ENCODE measurements at regions not wholly inside any gene's neighbourhood (a gene's known extent, or its start where the extent isn't known, plus 50 kb on each side); places are given as distances from the start of the nearest gene placed in this dataset.

DNA sequence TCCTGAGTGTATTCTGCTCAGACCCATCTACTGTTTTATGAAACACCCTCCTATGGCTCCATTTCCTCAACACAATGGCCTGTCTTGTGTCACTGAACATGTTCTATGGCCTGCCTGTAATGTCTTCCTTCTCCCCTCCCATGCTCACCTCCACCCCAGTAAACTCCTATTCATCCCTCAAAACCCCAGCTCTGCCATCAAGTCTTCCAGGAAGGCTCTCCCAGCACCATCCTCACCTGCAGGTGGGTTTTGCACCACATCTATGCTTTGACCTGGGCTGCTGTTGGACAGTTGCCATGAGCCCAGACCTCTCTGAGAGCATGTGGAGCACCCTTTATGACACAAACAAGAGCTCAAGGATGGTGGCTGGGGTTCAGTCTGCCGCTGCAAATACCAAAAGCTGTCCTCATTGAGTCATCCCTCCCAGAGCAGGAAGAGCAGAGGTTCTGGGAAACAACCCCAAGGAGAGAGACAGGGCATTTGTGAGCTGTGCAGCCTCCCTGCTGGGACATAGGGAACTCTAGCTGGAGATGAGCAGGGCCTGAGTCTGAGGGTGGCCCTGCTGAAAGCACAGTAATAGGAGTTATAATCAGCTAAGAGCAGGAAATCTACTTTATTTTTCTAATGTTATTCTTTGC, 93.8 kb upstream of the CD93 start (continued):
- no peak for TF ChIP-seq CEBPB (IDR thresholded peaks at IDR 0.05)

DNA sequence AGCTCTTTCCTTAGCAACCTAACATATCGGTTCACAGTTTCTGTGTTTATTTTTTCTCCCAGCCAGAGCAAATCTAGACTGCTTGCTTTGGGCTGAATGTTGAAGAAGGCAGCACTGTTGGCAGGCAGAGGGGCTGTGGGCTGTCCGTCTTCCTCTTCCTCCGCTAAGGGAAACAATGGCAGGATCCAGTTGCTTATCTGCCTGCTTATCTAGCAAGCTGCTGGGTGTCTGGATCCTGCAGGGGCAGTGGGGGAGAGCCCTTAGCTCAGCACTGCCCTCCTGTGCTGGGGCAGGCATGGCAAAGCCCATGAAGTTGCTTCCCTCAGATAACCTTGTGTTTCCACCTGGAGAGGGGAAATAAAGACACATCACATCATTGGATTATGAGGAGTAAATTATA, 92.7 kb upstream of the CD93 start:
- no peak overlapping the region for H3K4me3 ChIP-seq
- no peak overlapping the region for H3K4me2 ChIP-seq
- TF ChIP-seq MYC (IDR thresholded peaks at IDR 0.05; ENCODE audit: borderline replicate concordance, low read length) (no peak), SREBF2 (IDR thresholded peaks at IDR 0.05) (no peak), ZFP36 (IDR thresholded peaks at IDR 0.05; ENCODE audit: borderline replicate concordance, partially characterized antibody) (no peak), RCOR1 (IDR thresholded peaks at IDR 0.05; ENCODE audit: low read depth, low read length) (no peak)
- TF ChIP-seq, protein P1, sequence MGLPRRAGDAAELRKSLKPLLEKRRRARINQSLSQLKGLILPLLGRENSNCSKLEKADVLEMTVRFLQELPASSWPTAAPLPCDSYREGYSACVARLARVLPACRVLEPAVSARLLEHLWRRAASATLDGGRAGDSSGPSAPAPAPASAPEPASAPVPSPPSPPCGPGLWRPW (IDR thresholded peaks at IDR 0.05): no peak
- TF ChIP-seq, protein P2, sequence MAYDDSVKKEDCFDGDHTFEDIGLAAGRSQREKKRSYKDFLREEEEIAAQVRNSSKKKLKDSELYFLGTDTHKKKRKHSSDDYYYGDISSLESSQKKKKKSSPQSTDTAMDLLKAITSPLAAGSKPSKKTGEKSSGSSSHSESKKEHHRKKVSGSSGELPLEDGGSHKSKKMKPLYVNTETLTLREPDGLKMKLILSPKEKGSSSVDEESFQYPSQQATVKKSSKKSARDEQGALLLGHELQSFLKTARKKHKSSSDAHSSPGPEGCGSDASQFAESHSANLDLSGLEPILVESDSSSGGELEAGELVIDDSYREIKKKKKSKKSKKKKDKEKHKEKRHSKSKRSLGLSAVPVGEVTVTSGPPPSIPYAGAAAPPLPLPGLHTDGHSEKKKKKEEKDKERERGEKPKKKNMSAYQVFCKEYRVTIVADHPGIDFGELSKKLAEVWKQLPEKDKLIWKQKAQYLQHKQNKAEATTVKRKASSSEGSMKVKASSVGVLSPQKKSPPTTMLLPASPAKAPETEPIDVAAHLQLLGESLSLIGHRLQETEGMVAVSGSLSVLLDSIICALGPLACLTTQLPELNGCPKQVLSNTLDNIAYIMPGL (CRISPR knock-in tag; IDR thresholded peaks at IDR 0.05; ENCODE audit: borderline replicate concordance): no peak
- TF ChIP-seq, protein P3, sequence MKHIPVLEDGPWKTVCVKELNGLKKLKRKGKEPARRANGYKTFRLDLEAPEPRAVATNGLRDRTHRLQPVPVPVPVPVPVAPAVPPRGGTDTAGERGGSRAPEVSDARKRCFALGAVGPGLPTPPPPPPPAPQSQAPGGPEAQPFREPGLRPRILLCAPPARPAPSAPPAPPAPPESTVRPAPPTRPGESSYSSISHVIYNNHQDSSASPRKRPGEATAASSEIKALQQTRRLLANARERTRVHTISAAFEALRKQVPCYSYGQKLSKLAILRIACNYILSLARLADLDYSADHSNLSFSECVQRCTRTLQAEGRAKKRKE (CRISPR knock-in tag; IDR thresholded peaks at IDR 0.05; ENCODE audit: low read depth): no peak
- ATAC-seq: 0 out of 6 replicates have a peak, but pooled peaks of 1 of the 2 experiments have one; percentile 30
- FAIRE-seq: no peak
- CTCF ChIA-PET: interaction anchor here (0.8 to 2.9 kb wide), 6 partner anchors 13 to 161 kb away, joined by 3 to 12 read pairs (median 4); no protein-coding TSS in a partner anchor
- no peak for DNase-seq (ENCODE audit: low read depth in 1 of 2, low spot score in 1 of 2)
- H3K9me3 ChIP-seq: peaks cover 25% of the 10 kb centered on the region; the same call in 1 of the 3 replicates
- no peak overlapping the region for H3K27ac ChIP-seq
- 45% methylated on average over 3 of the region's 3 CpGs for WGBS (ENCODE audit: missing lambda C conversion rate)
- no peaks in the 10 kb centered on the region for H3K4me1 ChIP-seq
- POLR2A ChIA-PET: no interaction called here

DNA sequence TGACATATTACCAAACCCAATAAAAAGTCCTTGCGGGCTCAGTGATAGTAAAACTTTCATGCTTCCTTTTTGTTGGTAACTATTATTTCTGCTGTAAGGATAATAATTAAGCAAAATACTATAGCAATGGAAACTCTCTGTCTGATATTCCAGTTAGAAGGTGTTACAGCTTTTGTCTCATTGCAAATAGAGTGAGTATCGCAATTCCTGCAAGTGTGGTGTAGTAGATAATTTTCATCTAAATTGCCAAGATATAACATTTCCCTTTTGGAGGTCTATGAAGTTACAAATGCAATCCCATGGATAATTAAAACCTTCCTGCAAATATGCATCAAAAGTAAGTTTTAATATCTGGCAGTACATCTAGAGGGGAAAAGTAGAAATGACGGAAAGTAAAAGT, 88.7 kb upstream of the CD93 start:
- CTCF ChIA-PET: interaction anchor here (0.7 kb wide), 1 partner anchor 10 kb away, joined by 3 read pairs; no protein-coding TSS in a partner anchor
- H3K9me3 ChIP-seq: peaks cover 25% of the 10 kb centered on the region; the same call in 1 of the 3 replicates
- ATAC-seq: no peak
- 88% methylated on average over 3 of the region's 3 CpGs for WGBS (ENCODE audit: missing lambda C conversion rate)
- no peak overlapping the region for H3K4me3 ChIP-seq
- TF ChIP-seq KDM5A (IDR thresholded peaks at IDR 0.05) (no peak), MAFK (IDR thresholded peaks at IDR 0.05; ENCODE audit: partially characterized antibody) (no peak)
- POLR2A ChIA-PET: no interaction called here
- no peak overlapping the region for H3K27ac ChIP-seq
- H3K4me2 ChIP-seq: no peak overlapping the region
- FAIRE-seq: peak; percentile 86
- H3K4me1 ChIP-seq: no peaks in the 10 kb centered on the region
- DNase-seq (ENCODE audit: low read depth in 1 of 2, low spot score in 1 of 2): no peak

DNA sequence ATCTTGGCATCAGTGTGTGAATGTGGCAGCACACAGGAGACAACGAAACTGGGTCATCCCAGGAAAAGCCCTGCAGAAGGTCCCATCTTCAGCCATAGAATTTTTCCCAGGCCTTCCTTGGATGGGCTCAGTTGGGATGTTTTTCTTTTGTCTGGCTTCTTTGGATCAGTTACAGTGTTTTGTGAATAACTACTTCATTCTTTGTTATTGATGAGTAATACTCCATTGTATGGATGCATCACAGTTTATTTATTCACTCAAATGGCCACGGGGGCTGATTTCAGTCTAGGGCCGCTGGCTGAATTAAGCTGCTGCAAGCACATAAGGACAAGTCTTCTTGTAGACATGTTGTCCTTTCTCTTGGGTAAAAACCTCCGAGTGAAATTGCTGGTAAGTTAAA, 81.3 kb upstream of the CD93 start:
- H3K4me3 ChIP-seq: no peak overlapping the region
- DNase-seq (ENCODE audit: low read depth in 1 of 2, low spot score in 1 of 2) (no peak), ATAC-seq (no peak), FAIRE-seq (no peak)
- H3K4me1 ChIP-seq: peaks cover 7% of the 10 kb centered on the region; the same call in 2 of the 3 replicates
- H3K4me2 ChIP-seq: no peak overlapping the region
- ChIA-PET POLR2A (no interaction called here), CTCF (no interaction called here)
- H3K27ac ChIP-seq: no peak overlapping the region
- WGBS (ENCODE audit: missing lambda C conversion rate): 61% methylated on average over 4 of the region's 4 CpGs
- H3K9me3 ChIP-seq: no peaks in the 10 kb centered on the region
- TF ChIP-seq ZSCAN20 (CRISPR knock-in tag; IDR thresholded peaks at IDR 0.05) (no peak), RAD21 (conservative IDR thresholded peaks at IDR 0.05 in 1 of 2, IDR thresholded peaks at IDR 0.05 in 1 of 2) (no peak), SMC3 (IDR thresholded peaks at IDR 0.05) (no peak), RFX5 (IDR thresholded peaks at IDR 0.05) (no peak), RARB (CRISPR knock-in tag; IDR thresholded peaks at IDR 0.05) (no peak), HDAC2 (IDR thresholded peaks at IDR 0.05) (no peak), EHF (CRISPR knock-in tag; IDR thresholded peaks at IDR 0.05) (no peak), MYC (IDR thresholded peaks at IDR 0.05; ENCODE audit: borderline replicate concordance, low read length) (no peak), FOSL2 (IDR thresholded peaks at IDR 0.05) (no peak), FOSL2 (CRISPR knock-in tag; IDR thresholded peaks at IDR 0.05) (no peak), ZFP36 (IDR thresholded peaks at IDR 0.05; ENCODE audit: borderline replicate concordance, partially characterized antibody) (no peak), NR3C1 (IDR thresholded peaks at IDR 0.05) (no peak), KDM1A (IDR thresholded peaks at IDR 0.05; ENCODE audit: low read depth) (no peak)
- TF ChIP-seq, protein P4, sequence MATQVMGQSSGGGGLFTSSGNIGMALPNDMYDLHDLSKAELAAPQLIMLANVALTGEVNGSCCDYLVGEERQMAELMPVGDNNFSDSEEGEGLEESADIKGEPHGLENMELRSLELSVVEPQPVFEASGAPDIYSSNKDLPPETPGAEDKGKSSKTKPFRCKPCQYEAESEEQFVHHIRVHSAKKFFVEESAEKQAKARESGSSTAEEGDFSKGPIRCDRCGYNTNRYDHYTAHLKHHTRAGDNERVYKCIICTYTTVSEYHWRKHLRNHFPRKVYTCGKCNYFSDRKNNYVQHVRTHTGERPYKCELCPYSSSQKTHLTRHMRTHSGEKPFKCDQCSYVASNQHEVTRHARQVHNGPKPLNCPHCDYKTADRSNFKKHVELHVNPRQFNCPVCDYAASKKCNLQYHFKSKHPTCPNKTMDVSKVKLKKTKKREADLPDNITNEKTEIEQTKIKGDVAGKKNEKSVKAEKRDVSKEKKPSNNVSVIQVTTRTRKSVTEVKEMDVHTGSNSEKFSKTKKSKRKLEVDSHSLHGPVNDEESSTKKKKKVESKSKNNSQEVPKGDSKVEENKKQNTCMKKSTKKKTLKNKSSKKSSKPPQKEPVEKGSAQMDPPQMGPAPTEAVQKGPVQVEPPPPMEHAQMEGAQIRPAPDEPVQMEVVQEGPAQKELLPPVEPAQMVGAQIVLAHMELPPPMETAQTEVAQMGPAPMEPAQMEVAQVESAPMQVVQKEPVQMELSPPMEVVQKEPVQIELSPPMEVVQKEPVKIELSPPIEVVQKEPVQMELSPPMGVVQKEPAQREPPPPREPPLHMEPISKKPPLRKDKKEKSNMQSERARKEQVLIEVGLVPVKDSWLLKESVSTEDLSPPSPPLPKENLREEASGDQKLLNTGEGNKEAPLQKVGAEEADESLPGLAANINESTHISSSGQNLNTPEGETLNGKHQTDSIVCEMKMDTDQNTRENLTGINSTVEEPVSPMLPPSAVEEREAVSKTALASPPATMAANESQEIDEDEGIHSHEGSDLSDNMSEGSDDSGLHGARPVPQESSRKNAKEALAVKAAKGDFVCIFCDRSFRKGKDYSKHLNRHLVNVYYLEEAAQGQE (IDR thresholded peaks at IDR 0.05): no peak
- TF ChIP-seq, protein P5, sequence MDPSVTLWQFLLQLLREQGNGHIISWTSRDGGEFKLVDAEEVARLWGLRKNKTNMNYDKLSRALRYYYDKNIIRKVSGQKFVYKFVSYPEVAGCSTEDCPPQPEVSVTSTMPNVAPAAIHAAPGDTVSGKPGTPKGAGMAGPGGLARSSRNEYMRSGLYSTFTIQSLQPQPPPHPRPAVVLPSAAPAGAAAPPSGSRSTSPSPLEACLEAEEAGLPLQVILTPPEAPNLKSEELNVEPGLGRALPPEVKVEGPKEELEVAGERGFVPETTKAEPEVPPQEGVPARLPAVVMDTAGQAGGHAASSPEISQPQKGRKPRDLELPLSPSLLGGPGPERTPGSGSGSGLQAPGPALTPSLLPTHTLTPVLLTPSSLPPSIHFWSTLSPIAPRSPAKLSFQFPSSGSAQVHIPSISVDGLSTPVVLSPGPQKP (IDR thresholded peaks at IDR 0.05; ENCODE audit: low read depth, low read length): no peak
- TF ChIP-seq, protein P6, sequence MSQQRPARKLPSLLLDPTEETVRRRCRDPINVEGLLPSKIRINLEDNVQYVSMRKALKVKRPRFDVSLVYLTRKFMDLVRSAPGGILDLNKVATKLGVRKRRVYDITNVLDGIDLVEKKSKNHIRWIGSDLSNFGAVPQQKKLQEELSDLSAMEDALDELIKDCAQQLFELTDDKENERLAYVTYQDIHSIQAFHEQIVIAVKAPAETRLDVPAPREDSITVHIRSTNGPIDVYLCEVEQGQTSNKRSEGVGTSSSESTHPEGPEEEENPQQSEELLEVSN (IDR thresholded peaks at IDR 0.05; ENCODE audit: borderline replicate concordance, low read depth): no peak
